HuH-7 (cell line): ENCODE measurements at regions not wholly inside any gene's neighbourhood (a gene's known extent, or its start where the extent isn't known, plus 50 kb on each side); places are given as distances from the start of the nearest gene placed in this dataset.
"Not testable (repeated sequence)": the region's sequence is repeated elsewhere in the genome, so short reads cannot be mapped to it uniquely, and the experiment has no call there.

Source experiments
- DNase-seq: peaks from one replicate; pipeline ENCODE4 v3.0.0; 2011; ENCODE audit warnings: low spot score

DNA sequence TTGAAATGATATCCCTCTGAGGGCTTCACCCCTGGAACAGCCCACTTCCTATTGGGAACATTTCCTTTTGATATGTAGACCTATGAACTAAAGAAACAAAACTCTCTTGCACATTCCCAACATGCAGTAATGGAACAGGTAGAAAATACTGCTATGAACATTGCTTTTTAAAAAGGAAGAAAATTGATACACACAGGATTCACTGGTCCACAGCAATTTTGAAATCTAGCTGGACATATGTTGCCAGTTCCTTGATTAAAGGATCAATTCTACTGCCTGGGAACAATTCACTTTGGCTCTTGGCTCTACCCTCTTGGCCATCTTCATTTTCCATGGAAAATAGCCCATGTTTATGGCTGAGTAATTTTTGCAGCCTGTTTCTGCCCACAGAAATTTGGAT lies 74.9 kb upstream of the ZNF280D start:
- no peak for DNase-seq

DNA sequence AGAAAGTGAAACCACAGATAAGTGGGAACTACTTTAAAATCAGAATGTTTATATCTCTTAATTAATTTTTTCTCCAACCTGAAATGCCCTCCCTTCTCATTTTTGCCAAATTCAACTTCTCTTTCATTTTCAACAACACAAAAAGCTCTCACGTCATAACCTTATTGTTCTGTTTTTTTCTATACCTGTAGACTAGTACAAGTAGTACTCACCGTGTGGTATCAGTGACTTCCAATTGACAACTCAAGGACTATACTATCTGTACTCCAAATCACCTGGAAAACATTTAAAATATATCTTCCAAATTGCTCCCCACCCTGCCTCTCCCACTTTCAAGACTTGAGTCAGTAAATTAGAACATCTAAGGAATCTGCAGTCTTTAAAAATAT lies 72.8 kb upstream of the ZNF280D start:
- DNase-seq = no peak

DNA sequence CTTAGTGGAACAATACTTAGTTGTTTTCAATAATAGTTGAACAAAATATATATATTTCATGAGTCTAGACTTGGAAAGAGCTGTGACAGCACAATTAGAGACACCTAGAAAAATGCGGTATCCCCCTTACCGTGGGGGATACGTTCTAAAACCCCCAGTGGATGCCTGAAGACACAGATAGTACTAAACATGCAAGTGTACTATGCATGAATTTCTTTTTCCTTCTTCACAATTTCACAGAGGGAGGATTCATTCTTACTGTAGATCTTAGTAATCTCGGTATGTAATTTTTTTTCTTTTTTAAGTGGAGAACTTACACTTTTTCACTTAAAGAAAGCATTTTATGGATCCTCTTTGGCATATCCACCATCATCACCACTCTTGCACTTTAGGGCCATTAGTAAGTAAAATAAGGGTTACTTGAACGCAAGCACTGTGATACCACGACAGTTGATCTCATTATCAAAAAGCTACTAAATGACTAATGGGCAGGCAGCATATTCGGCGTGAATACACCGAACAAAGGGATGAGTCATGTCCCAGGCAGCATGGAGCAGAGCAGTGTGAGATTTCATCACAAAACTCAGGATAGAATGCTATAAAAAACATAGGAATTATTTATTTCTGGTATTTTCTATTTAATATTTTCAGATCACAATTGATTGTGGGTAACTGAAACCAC lies 72.3 kb upstream of the ZNF280D start:
- DNase-seq = no peak

DNA sequence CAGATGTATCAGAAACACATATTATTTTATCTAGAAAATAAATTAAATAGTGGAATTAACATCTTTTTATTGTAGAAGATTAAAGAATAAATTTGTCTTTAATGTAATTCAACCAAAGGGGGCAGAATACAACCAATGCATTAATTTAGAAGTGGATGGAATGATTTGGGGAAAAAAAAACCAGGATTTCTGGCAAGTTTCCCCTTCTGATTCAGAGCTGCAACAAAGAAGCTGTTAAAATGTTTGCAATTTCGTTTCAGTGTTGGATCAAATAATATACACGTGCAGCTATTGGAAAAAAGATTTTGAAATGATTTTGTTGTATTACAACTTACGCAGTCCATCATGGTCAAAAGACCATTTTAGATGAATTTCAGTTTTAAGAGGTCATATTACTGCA lies 71.6 kb upstream of the ZNF280D start:
- DNase-seq = no peak

DNA sequence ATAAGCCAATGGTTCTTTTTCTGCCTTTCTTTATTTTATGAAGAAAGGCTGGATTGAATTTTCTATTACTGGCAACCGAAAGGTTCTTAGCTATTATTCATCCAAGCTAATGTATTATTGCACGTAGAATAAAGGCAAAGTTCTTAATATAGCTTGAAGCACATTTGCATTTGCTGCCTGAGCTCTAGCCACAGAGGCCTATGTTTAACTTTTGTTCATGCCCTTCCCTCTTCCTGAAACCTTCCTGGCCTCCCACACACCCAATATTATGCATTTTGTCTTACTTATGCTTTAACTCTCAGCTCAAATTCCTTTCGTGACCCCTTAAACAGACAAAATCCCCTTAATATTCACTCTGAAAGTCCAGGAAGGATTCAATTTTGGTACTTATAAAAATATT lies 71.0 kb upstream of the ZNF280D start:
- no peak for DNase-seq

DNA sequence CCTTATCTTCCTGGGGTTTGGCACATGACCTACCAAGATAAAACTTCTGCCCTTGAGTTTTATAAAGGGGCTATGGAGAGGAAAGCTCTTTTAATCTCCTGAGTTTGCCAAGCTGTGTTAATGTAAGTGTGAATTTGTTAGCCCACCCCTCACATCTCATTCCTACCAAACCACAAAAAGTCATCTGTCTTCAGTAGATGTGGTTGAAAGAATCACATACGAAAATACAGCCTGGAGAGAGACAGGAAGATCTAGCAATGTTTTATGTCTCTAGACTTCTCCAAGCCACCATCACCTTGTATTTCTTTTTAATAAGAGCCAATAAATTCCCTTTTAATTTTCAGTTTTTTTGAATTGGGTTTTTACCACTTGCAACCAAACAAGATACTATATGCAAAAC lies 68.9 kb upstream of the ZNF280D start:
- no peak for DNase-seq

DNA sequence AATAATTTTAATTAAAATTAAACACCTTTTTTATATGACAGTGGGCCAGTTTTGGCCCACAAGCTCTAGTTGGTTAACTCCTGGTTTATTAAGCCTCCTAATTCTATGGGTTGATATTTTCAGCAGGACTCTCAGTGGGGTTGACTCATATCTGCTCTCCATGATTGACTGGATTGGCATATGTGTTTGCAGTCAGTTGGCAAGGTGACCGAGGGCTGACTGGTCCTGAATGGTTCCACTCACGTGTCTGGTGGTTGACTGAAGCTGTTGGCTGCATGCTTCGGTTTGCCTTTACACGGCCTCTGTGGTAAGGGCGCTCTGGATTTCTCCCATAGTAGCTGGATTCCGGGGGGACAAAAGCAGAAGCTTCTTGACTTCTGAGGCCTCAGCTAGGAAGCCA lies 65.3 kb upstream of the ZNF280D start:
- no peak for DNase-seq

DNA sequence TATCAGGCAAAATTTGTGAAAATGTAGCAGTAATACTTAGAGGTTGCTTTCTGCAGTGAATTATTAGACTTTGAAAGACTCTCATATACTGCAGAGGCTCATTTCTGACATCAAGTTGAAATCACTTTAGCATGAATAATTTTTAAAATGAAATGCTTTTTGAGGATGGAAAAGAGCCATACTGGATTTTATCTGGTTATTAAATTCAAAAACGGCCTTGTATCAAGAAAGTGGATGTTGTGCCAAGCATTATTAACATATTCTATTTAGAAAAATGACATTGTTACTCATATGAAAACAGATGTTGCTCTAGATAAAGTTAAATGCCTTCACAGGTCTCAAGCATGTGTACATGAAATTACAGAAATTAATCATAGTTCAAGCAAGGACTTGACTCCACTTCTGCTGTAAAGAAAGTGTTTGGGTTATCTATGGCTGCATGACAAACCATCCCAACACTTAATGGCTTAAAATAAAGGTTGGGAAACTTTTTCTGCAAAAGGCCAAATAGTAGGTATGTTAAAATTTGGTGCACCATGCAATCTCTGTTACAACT lies 64.5 kb upstream of the ZNF280D start:
- no peak for DNase-seq

DNA sequence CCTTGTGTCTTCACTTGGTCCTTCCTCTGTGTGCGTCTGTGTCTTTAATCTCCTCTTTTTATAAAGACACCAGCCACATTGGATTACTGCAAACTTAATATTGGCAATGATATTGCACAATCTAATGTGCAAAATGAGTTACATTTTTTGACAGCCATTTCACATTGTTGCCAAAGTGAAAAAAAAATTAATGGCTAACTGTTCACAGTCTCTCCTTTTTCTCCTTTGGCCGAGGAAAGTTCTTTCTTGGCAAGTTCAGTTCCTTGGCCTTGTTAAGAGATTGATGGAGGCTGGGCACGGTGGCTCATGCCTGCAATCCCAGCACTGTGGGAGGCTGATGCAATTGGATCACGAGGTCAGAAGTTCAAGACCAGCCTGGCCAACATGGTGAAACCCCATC lies 62.2 kb upstream of the ZNF280D start:
- no peak for DNase-seq

DNA sequence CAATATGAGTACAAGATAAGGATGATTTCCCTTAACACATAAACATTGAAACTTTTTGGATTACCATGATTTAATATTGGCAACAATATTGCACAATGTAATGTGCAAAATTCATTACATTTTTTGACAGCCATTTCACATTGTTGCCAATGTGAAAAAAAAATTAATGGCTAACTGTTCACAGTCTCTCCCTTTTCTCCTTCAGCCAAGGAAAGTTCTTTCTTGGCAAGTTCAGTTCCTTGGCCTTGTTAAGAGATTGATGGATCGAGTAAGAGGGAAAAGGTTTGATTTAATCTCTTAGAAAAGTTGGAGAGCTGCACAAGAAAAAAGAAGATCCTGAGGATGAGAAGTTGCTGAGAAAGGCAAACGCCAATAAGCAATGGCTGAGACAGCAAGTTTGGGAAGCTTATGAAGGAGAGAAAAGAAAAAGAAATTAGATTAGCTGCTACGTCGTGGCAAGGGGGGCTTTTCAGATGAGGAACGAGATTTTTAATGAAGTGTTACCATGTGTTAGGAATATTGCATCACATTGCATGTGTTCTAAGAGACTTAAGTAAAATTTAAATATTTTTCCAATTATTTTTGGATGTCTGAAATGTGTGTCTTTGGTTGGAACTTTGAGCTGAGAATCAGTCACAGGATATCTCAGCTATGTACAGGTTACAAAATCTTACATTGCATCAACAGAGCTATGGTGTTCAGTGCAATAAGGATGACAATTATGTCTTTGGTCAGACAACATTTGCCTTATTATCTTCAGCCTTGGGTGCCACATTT lies 61.4 kb upstream of the ZNF280D start:
- DNase-seq = no peak

DNA sequence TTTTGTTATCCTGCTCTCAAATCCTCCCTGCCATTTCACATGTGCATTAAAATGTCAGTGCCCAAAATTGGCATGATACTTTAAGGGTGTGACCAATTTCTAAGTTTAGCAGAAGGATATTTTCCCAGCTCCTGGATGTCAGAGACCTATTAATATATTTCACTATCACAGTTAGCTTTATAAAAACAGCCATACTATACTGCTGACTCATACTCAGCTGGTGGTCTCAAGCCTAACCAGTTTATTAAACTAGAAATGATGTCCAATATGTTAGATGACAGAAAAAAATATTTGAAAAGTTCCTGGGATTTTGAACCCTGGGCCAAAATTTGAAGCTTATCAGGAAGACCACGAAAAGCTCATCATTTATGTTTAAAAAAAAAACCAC lies 60.9 kb upstream of the ZNF280D start:
- DNase-seq = no peak

DNA sequence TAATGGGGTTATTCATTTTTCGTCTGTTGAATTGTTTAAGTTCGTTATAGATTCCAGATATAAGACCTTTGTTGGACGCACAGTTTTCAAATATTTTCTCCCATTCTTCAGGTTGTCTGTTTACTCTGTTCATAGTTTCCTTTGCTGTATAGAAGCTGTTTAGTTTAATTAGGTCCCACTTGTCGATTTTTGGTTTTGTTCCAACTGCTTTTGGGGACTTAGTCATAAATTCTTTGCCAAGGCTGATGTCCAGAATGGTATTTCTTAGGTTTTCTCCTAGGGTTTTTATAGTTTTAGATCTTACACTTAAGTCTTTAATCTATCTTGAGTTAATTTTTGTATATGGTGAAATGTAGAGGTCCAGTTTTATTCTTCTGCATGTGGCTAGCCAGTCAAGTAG lies 58.9 kb upstream of the ZNF280D start:
- no peak for DNase-seq

DNA sequence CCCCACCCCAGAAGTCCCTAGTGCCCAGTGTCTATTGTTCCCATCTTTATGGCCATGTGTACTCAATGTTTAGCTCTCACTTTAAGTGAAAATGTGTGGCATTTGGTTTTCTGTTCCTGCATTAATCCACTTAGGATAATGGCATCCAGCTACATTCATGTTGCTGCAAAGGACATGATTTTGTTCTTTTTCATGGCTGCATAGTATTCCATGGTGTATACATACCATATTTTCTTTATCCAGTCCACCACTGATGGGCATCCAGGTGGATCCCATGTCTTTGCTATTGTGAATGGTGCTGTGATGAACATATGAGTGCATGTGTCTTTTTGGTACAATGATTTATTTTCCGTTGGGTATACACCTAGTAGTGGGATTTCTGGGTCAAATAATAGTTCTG lies 58.2 kb upstream of the ZNF280D start:
- DNase-seq = not testable (repeated sequence)

DNA sequence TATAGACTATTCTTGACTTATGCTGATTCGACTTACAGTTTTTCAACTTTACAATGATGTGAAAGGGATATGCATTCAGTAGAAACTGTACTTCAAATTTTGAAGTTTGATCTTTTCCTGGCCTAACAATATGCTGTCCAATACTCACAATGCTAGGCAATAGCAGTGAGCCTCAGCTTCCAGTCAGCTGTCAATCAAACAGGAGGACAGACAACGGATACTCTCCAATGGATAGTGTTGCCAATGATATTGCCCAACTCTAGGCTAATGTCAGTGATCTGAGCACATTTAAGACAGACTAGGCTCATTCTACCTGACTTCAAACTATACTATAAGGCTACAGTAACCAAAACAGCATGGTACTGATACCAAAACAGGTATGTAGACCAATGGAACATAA lies 55.0 kb upstream of the ZNF280D start:
- no peak for DNase-seq

DNA sequence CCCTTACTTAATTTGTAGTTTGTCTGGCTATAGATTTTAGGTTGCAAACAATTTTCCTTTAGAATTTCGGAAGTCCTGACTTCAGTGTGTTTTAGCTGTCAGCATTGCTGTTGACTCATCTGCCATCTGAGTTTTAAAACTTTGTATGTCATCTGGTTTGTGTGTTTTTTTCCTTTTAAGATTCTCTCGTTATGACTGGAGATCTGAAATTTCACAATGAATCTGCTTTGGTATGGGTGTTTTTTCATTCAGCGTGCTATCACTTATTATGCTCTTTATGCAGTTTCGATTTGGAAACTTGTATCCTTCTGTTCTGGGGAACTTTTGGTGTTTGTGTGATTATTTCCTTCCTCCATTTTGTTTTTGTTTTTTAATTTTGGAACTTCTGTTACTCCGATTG lies 53.7 kb upstream of the ZNF280D start:
- DNase-seq = no peak

DNA sequence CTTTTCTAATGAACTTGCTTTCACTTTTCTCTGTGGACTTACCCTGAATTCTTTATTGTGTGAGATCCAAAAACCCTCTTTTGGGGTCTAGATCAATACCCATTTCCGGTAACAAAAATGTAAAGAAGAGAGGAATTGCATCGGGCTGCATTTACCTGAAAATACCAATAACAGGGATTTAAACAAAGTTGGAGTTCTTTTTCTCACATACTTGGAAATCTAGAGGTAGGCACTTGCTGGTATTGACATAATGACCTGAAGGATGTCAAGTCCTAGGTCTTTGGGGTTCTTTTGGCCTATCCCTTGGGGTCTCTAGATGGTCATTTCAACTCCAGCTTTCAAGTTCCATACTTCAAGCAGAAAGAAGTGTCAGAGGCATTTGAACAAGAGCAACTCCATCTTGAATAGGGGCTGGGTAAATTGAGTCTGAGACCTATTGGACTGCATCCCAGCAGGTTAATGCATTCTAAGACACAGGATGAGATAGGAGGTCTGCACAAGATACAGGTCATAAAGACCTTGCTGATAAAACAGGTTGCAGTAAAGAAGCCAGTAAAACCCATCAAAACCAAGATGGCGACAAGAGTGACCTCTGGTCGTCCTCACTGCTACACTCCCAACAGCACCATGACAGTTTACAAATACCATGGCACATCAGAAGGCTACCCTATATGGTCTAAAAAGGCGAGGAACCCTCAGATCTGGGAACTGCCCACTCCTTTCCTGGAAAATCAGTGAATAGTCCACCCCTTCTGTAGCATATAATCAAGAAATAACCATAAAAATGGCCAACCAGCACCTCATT lies 50.8 kb upstream of the ZNF280D start:
- DNase-seq = no peak

DNA sequence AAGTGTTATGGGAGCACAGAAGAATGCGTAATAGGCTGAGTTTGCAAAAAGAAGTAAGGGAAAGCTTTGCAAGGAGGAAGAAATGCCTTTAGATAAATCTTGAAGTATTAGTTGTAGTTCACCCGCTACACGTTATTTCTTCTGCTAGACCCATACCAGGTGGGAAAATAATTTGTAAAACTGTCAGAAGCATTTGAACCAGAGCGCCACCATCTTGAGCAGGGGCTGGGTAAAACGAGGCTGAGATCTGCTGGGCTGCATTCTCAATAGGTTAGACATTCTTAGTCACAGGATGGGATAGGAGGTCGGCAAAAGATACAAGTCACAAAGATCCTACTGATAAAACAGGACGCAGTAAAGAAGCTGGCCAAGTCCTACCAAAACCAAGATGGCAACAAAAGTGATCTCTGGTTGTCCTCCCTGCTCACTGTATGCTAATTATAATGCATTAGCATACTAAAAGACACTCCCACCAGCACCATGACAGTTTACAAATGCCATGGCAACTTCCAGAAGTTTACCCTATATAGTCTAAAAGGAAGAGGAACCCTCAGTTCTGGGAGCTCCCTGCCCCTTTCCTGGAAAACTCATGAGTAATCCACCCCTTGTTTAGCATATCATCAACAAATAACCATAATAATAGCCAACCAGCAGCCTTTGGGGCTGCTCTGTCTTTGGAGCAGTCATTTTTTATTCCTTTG lies 50.0 kb upstream of the ZNF280D start:
- no peak for DNase-seq
